ENCODE measurements at regions not wholly inside any gene's neighbourhood (a gene's known extent, or its start where the extent isn't known, plus 50 kb on each side); places are given as distances from the start of the nearest gene placed in this dataset.

DNA sequence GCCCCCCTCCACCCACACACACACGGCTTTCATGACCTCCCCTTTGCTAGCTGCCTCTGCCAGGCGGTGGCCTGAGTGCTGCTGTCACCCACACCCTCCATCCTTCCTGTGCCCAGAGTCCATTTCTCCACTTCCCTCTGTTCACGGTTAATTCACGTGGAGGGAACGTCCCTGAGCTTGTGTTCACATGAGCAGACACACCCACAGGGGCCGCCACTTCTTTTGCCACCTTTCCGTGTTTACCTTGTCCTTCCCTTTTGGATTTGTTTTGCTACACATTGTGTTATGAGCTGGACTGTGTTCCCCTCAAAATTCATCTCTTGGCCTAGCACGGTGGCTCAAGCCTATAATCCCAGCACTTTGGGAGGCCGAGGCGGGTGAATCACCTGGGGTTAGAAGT, 128.0 kb downstream of the ETS2 start:
- TF ChIP-seq CTCF (conservative IDR thresholded peaks at IDR 0.05; ENCODE audit: low read depth, low read length): no peak
- TF ChIP-seq EZH2 (IDR thresholded peaks at IDR 0.05; ENCODE audit: low read length, unreplicated experiment): no peak
- no peak for TF ChIP-seq EZH2phosphoT487 (IDR thresholded peaks at IDR 0.05; ENCODE audit: borderline replicate concordance, low read length)
